ENCODE measurements at regions not wholly inside any gene's neighbourhood (a gene's known extent, or its start where the extent isn't known, plus 50 kb on each side); places are given as distances from the start of the nearest gene placed in this dataset.

DNA sequence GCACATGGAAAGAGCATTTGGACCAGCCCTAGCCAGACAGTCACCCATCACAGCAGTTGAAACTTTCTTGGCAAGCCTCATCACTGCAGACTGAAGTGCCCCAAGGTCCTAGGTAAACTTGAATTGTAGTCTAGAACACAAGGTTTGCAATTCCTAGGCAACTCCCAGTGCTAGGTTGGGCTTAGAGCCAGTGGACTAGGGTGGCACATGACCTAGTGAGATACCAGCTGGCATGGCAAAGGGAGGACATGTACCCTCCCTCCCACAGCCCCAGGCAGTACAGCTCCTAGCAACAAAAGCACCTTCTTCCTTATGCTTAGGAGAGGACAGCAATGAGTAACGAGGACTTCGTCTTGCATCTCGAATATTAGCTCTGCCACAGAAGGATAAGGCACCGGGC, 889.5 kb downstream of the JRKL start:
- intact Hi-C loops (cut with micrococcal nuclease; ENCODE audit: unreplicated experiment) = no loop called here
- no TSS peak for BruUV-seq (replicated peaks)
- in situ Hi-C loops (cut with MboI) = no loop called here
- no peak overlapping the region for H3K4me3 ChIP-seq
- WGBS (ENCODE audit: insufficient coverage, insufficient replicate concordance, low lambda C conversion rate, missing lambda C conversion rate) = 9% methylated on average over 4 of the region's 4 CpGs
- H3K4me2 ChIP-seq (ENCODE audit: control insufficient read depth, insufficient read depth) = no peak overlapping the region
- no peaks in the 10 kb centered on the region for H4K20me1 ChIP-seq (ENCODE audit: control insufficient read depth, insufficient read depth)
- H3K27me3 ChIP-seq (replicated peaks in 1 of 2; ENCODE audit: control insufficient read depth in 2 of 2, insufficient read depth in 2 of 2, low read length in 1 of 2) = no peaks in the 10 kb centered on the region
- H3K9ac ChIP-seq (ENCODE audit: control insufficient read depth, insufficient read depth, low read length) = no peak overlapping the region
- H3K9me3 ChIP-seq (replicated peaks; ENCODE audit: control insufficient read depth, insufficient read depth, low read length) = no peaks in the 10 kb centered on the region
- H3K4me1 ChIP-seq (ENCODE audit: control insufficient read depth, insufficient read depth, low read length) = no peaks in the 10 kb centered on the region
- POLR2A ChIA-PET = no interaction called here
- H3K36me3 ChIP-seq (ENCODE audit: control insufficient read depth in 2 of 2, insufficient read depth in 2 of 2, low read length in 1 of 2) = no peaks in the 10 kb centered on the region
- H3K79me2 ChIP-seq (ENCODE audit: control insufficient read depth, insufficient read depth, low read length) = no peaks in the 10 kb centered on the region
- DNase-seq (ENCODE audit: low read depth, low spot score) = no peak
- SMC1A ChIA-PET (ENCODE audit: uncharacterized antibody, unreplicated experiment) = no interaction called here
- ATAC-seq = no peak
- CTCF ChIA-PET = interaction anchor here (0.6 kb wide), 1 partner anchor 249 kb away, joined by 3 read pairs; no protein-coding TSS in a partner anchor
- RAD21 ChIA-PET (ENCODE audit: unreplicated experiment) = no interaction called here
- no peak overlapping the region for H2AFZ ChIP-seq (ENCODE audit: control insufficient read depth, low read depth, low read length)
- TF ChIP-seq PAX5 (IDR thresholded peaks at IDR 0.05; ENCODE audit: borderline replicate concordance, low read depth, low read length) = no peak
- TF ChIP-seq, protein P1, sequence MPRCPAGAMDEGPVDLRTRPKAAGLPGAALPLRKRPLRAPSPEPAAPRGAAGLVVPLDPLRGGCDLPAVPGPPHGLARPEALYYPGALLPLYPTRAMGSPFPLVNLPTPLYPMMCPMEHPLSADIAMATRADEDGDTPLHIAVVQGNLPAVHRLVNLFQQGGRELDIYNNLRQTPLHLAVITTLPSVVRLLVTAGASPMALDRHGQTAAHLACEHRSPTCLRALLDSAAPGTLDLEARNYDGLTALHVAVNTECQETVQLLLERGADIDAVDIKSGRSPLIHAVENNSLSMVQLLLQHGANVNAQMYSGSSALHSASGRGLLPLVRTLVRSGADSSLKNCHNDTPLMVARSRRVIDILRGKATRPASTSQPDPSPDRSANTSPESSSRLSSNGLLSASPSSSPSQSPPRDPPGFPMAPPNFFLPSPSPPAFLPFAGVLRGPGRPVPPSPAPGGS (IDR thresholded peaks at IDR 0.05; ENCODE audit: borderline replicate concordance, insufficient read depth, low read depth, low read length, poor library complexity, severe bottlenecking) = no peak
- TF ChIP-seq, protein P2, sequence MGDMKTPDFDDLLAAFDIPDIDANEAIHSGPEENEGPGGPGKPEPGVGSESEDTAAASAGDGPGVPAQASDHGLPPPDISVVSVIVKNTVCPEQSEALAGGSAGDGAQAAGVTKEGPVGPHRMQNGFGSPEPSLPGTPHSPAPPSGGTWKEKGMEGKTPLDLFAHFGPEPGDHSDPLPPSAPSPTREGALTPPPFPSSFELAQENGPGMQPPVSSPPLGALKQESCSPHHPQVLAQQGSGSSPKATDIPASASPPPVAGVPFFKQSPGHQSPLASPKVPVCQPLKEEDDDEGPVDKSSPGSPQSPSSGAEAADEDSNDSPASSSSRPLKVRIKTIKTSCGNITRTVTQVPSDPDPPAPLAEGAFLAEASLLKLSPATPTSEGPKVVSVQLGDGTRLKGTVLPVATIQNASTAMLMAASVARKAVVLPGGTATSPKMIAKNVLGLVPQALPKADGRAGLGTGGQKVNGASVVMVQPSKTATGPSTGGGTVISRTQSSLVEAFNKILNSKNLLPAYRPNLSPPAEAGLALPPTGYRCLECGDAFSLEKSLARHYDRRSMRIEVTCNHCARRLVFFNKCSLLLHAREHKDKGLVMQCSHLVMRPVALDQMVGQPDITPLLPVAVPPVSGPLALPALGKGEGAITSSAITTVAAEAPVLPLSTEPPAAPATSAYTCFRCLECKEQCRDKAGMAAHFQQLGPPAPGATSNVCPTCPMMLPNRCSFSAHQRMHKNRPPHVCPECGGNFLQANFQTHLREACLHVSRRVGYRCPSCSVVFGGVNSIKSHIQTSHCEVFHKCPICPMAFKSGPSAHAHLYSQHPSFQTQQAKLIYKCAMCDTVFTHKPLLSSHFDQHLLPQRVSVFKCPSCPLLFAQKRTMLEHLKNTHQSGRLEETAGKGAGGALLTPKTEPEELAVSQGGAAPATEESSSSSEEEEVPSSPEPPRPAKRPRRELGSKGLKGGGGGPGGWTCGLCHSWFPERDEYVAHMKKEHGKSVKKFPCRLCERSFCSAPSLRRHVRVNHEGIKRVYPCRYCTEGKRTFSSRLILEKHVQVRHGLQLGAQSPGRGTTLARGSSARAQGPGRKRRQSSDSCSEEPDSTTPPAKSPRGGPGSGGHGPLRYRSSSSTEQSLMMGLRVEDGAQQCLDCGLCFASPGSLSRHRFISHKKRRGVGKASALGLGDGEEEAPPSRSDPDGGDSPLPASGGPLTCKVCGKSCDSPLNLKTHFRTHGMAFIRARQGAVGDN (IDR thresholded peaks at IDR 0.05) = no peak
- TF ChIP-seq ZNF274 (IDR thresholded peaks at IDR 0.05; ENCODE audit: insufficient read depth, insufficient read length) = no peak
- no peak for TF ChIP-seq CREB1 (IDR thresholded peaks at IDR 0.05; ENCODE audit: low read depth)
- TF ChIP-seq, protein P3, sequence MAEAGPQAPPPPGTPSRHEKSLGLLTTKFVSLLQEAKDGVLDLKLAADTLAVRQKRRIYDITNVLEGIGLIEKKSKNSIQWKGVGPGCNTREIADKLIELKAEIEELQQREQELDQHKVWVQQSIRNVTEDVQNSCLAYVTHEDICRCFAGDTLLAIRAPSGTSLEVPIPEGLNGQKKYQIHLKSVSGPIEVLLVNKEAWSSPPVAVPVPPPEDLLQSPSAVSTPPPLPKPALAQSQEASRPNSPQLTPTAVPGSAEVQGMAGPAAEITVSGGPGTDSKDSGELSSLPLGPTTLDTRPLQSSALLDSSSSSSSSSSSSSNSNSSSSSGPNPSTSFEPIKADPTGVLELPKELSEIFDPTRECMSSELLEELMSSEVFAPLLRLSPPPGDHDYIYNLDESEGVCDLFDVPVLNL (IDR thresholded peaks at IDR 0.05; ENCODE audit: low read depth, low read length) = no peak
- TF ChIP-seq, protein P4, sequence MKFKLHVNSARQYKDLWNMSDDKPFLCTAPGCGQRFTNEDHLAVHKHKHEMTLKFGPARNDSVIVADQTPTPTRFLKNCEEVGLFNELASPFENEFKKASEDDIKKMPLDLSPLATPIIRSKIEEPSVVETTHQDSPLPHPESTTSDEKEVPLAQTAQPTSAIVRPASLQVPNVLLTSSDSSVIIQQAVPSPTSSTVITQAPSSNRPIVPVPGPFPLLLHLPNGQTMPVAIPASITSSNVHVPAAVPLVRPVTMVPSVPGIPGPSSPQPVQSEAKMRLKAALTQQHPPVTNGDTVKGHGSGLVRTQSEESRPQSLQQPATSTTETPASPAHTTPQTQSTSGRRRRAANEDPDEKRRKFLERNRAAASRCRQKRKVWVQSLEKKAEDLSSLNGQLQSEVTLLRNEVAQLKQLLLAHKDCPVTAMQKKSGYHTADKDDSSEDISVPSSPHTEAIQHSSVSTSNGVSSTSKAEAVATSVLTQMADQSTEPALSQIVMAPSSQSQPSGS (IDR thresholded peaks at IDR 0.05; ENCODE audit: low read length) = no peak
- TF ChIP-seq, protein P5, sequence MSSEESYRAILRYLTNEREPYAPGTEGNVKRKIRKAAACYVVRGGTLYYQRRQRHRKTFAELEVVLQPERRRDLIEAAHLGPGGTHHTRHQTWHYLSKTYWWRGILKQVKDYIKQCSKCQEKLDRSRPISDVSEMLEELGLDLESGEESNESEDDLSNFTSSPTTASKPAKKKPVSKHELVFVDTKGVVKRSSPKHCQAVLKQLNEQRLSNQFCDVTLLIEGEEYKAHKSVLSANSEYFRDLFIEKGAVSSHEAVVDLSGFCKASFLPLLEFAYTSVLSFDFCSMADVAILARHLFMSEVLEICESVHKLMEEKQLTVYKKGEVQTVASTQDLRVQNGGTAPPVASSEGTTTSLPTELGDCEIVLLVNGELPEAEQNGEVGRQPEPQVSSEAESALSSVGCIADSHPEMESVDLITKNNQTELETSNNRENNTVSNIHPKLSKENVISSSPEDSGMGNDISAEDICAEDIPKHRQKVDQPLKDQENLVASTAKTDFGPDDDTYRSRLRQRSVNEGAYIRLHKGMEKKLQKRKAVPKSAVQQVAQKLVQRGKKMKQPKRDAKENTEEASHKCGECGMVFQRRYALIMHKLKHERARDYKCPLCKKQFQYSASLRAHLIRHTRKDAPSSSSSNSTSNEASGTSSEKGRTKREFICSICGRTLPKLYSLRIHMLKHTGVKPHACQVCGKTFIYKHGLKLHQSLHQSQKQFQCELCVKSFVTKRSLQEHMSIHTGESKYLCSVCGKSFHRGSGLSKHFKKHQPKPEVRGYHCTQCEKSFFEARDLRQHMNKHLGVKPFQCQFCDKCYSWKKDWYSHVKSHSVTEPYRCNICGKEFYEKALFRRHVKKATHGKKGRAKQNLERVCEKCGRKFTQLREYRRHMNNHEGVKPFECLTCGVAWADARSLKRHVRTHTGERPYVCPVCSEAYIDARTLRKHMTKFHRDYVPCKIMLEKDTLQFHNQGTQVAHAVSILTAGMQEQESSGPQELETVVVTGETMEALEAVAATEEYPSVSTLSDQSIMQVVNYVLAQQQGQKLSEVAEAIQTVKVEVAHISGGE (CRISPR knock-in tag; IDR thresholded peaks at IDR 0.05) = no peak
- TF ChIP-seq POLR2AphosphoS2 (IDR thresholded peaks at IDR 0.05; ENCODE audit: low read depth, low read length) = no peak
- TF ChIP-seq RAD51 (IDR thresholded peaks at IDR 0.05) = no peak
- no peak overlapping the region for H3K27ac ChIP-seq (ENCODE audit: control insufficient read depth, insufficient read depth)
- no peak for FAIRE-seq

Measured in GM12878 (cell line).